ENCODE measurements at regions not wholly inside any gene's neighbourhood (a gene's known extent, or its start where the extent isn't known, plus 50 kb on each side); places are given as distances from the start of the nearest gene placed in this dataset.

- H2AFZ ChIP-seq (ENCODE audit: low read length): no peak overlapping the region
- H3K9ac ChIP-seq (ENCODE audit: insufficient read depth, low read length): no peak overlapping the region
- no peaks in the 10 kb centered on the region for H3K79me2 ChIP-seq (ENCODE audit: control insufficient read depth, insufficient read depth, low read length)
- H3K4me1 ChIP-seq (ENCODE audit: control insufficient read depth, extremely low read depth, insufficient read depth, low read length): no peaks in the 10 kb centered on the region
- H3K4me2 ChIP-seq (ENCODE audit: extremely low read depth, insufficient read depth, low read length): no peak overlapping the region
- H4K20me1 ChIP-seq (ENCODE audit: control insufficient read depth, extremely low read depth, insufficient read depth, low read length): no peaks in the 10 kb centered on the region
- DNase-seq (ENCODE audit: low read depth in 2 of 2): no peak
- H3K27me3 ChIP-seq (ENCODE audit: control insufficient read depth, insufficient read depth, low read length): peaks cover 5% of the 10 kb centered on the region
- no peak overlapping the region for H3K27ac ChIP-seq (ENCODE audit: insufficient read depth, low read length)
- no peaks in the 10 kb centered on the region for H3K36me3 ChIP-seq (ENCODE audit: control insufficient read depth, insufficient read depth, low read length)
- H3K4me3 ChIP-seq (replicated peaks in 1 of 4; ENCODE audit: control extremely low read depth in 1 of 4, insufficient read depth in 1 of 4, low read depth in 3 of 4, low read length in 4 of 4): no peak overlapping the region
- no peaks in the 10 kb centered on the region for H3K9me3 ChIP-seq (ENCODE audit: control insufficient read depth, insufficient read depth, low read depth, low read length)
- TF ChIP-seq, protein P1, sequence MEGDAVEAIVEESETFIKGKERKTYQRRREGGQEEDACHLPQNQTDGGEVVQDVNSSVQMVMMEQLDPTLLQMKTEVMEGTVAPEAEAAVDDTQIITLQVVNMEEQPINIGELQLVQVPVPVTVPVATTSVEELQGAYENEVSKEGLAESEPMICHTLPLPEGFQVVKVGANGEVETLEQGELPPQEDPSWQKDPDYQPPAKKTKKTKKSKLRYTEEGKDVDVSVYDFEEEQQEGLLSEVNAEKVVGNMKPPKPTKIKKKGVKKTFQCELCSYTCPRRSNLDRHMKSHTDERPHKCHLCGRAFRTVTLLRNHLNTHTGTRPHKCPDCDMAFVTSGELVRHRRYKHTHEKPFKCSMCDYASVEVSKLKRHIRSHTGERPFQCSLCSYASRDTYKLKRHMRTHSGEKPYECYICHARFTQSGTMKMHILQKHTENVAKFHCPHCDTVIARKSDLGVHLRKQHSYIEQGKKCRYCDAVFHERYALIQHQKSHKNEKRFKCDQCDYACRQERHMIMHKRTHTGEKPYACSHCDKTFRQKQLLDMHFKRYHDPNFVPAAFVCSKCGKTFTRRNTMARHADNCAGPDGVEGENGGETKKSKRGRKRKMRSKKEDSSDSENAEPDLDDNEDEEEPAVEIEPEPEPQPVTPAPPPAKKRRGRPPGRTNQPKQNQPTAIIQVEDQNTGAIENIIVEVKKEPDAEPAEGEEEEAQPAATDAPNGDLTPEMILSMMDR (conservative IDR thresholded peaks at IDR 0.05 in 1 of 2, IDR thresholded peaks at IDR 0.05 in 1 of 2; ENCODE audit: low read depth in 1 of 2, low read length in 2 of 2): no peak
- TF ChIP-seq EZH2 (IDR thresholded peaks at IDR 0.05; ENCODE audit: low read length, missing control alignments): no peak
These were observed 177.8 kb upstream of the SMIM23 start for GRCh38 chr5:171607863-171608262.

- no peak for DNase-seq (ENCODE audit: low read depth in 2 of 2)
- TF ChIP-seq EZH2 (IDR thresholded peaks at IDR 0.05; ENCODE audit: low read length, missing control alignments): no peak
- TF ChIP-seq, protein P1 (conservative IDR thresholded peaks at IDR 0.05 in 1 of 2, IDR thresholded peaks at IDR 0.05 in 1 of 2; ENCODE audit: low read depth in 1 of 2, low read length in 2 of 2): no peak
- H3K4me2 ChIP-seq (ENCODE audit: extremely low read depth, insufficient read depth, low read length): no peak overlapping the region
These were observed 175.7 kb upstream of the SMIM23 start for GRCh38 chr5:171609806-171610452.

DNA sequence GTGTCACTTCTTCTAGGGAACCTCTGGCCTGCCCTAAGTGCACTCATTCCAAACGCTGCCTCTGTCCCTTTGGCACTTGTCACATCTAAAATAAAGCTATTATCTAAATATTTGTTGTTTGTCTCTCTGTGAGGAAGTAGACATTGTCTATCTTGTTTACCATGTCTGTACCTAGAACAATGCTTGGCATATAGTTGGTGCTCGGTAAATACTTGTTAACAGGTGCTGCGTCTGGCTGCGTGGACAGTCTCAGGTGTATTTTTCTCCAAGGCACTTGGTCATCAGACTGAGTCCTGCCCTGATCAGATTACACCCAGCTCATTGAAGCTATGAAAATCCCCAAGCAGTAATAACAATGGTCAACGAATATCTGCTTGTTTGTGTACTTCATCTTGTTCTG is 174.9 kb upstream of the SMIM23 start:
- Histone ChIP-seq H3K4me3 (replicated peaks in 1 of 4; ENCODE audit: control extremely low read depth in 1 of 4, insufficient read depth in 1 of 4, low read depth in 3 of 4, low read length in 4 of 4) (no peak overlapping the region), H3K9ac (ENCODE audit: insufficient read depth, low read length) (no peak overlapping the region), H3K27ac (ENCODE audit: insufficient read depth, low read length) (no peak overlapping the region), H3K9me3 (ENCODE audit: control insufficient read depth, insufficient read depth, low read depth, low read length) (no peaks in the 10 kb centered on the region), H3K36me3 (ENCODE audit: control insufficient read depth, insufficient read depth, low read length) (no peaks in the 10 kb centered on the region), H3K4me2 (ENCODE audit: extremely low read depth, insufficient read depth, low read length) (no peak overlapping the region), H4K20me1 (ENCODE audit: control insufficient read depth, extremely low read depth, insufficient read depth, low read length) (no peaks in the 10 kb centered on the region), H3K79me2 (ENCODE audit: control insufficient read depth, insufficient read depth, low read length) (no peaks in the 10 kb centered on the region), H2AFZ (ENCODE audit: low read length) (no peak overlapping the region), H3K4me1 (ENCODE audit: control insufficient read depth, extremely low read depth, insufficient read depth, low read length) (no peaks in the 10 kb centered on the region), H3K27me3 (ENCODE audit: control insufficient read depth, insufficient read depth, low read length) (peaks cover 11% of the 10 kb centered on the region)
- no peak for DNase-seq (ENCODE audit: low read depth in 2 of 2)
- no peak for TF ChIP-seq EZH2 (IDR thresholded peaks at IDR 0.05; ENCODE audit: low read length, missing control alignments)
- TF ChIP-seq, protein P1 (conservative IDR thresholded peaks at IDR 0.05 in 1 of 2, IDR thresholded peaks at IDR 0.05 in 1 of 2; ENCODE audit: low read depth in 1 of 2, low read length in 2 of 2): no peak

More at GRCh38 chr5:171609806-171610452, 175.7 kb upstream of the SMIM23 start:
- H3K36me3 ChIP-seq (ENCODE audit: control insufficient read depth, insufficient read depth, low read length): no peaks in the 10 kb centered on the region
- no peak overlapping the region for H3K4me3 ChIP-seq (replicated peaks in 1 of 4; ENCODE audit: control extremely low read depth in 1 of 4, insufficient read depth in 1 of 4, low read depth in 3 of 4, low read length in 4 of 4)
- H4K20me1 ChIP-seq (ENCODE audit: control insufficient read depth, extremely low read depth, insufficient read depth, low read length): no peaks in the 10 kb centered on the region
- H3K4me1 ChIP-seq (ENCODE audit: control insufficient read depth, extremely low read depth, insufficient read depth, low read length): no peaks in the 10 kb centered on the region
- H3K79me2 ChIP-seq (ENCODE audit: control insufficient read depth, insufficient read depth, low read length): no peaks in the 10 kb centered on the region
- peaks cover 7% of the 10 kb centered on the region for H3K27me3 ChIP-seq (ENCODE audit: control insufficient read depth, insufficient read depth, low read length)
- no peak overlapping the region for H3K9ac ChIP-seq (ENCODE audit: insufficient read depth, low read length)
- H3K9me3 ChIP-seq (ENCODE audit: control insufficient read depth, insufficient read depth, low read depth, low read length): no peaks in the 10 kb centered on the region
- no peak overlapping the region for H3K27ac ChIP-seq (ENCODE audit: insufficient read depth, low read length)
- H2AFZ ChIP-seq (ENCODE audit: low read length): no peak overlapping the region

Data from fibroblast of lung (primary cell).